Neuronal stem cell (in vitro differentiated cells): ENCODE measurements at regions not wholly inside any gene's neighbourhood (a gene's known extent, or its start where the extent isn't known, plus 50 kb on each side); places are given as distances from the start of the nearest gene placed in this dataset.

Experiments
- DNase-seq: peaks from one replicate; pipeline ENCODE4 v3.0.0-alpha.2; 2013; ENCODE audit warnings: low spot score
- H2AFZ ChIP-seq: one replicate; pipeline ENCODE4 v1.6.1; 2013; ENCODE audit warnings: mild to moderate bottlenecking, low read length, inconsistent platforms
- H2AK5ac ChIP-seq: 2 replicates; pipeline ENCODE4 v1.6.1; 2013; ENCODE audit warnings: low read depth, mild to moderate bottlenecking, inconsistent platforms, low read length, moderate library complexity, mixed read lengths
- H2BK120ac ChIP-seq: 2 replicates; pipeline ENCODE4 v1.6.1; 2013; ENCODE audit warnings: low read depth, mild to moderate bottlenecking, inconsistent platforms, low read length, moderate library complexity, mixed read lengths
- H2BK12ac ChIP-seq: one replicate; pipeline ENCODE4 v1.6.1; 2013; ENCODE audit warnings: low read length, inconsistent platforms
- H2BK15ac ChIP-seq: 2 replicates; pipeline ENCODE4 v1.6.1; 2013; ENCODE audit warnings: mild to moderate bottlenecking, low read length, inconsistent platforms, mixed read lengths
- H2BK5ac ChIP-seq: one replicate; pipeline ENCODE4 v1.6.1; 2013; ENCODE audit warnings: inconsistent platforms, mild to moderate bottlenecking, low read length, moderate library complexity
- H3K14ac ChIP-seq: one replicate; pipeline ENCODE4 v1.6.1; 2013; ENCODE audit warnings: low read length, inconsistent platforms
- H3K18ac ChIP-seq: 2 replicates; pipeline ENCODE4 v1.6.1; 2013; ENCODE audit warnings: low read length, inconsistent platforms
- H3K23ac ChIP-seq: 2 replicates; pipeline ENCODE4 v1.6.1; 2013; ENCODE audit warnings: low read depth, mild to moderate bottlenecking, mixed read lengths, low read length, inconsistent platforms; ENCODE audit not compliant: poor library complexity
- H3K27ac ChIP-seq: replicated peaks from 3 replicates; pipeline ENCODE4 v1.5.1; 2013; ENCODE audit warnings: low read length, inconsistent platforms
- H3K27me3 ChIP-seq, 3 experiments: 2 replicates each; pipeline ENCODE4 v1.6.1; 2013; ENCODE audit warnings: low read length in 3 of 3, mild to moderate bottlenecking in 2 of 3, inconsistent platforms in 1 of 3, low read depth in 1 of 3, mixed read lengths in 1 of 3, moderate library complexity in 1 of 3; ENCODE audit not compliant: control insufficient read depth in 3 of 3, insufficient read depth in 3 of 3
- H3K36me3 ChIP-seq, 2 donors: replicated peaks in 1 of 2; 2 replicates each; pipeline ENCODE4 v1.6.1; 2013; ENCODE audit warnings: low read length in 2 of 2; ENCODE audit not compliant: control insufficient read depth in 2 of 2, insufficient read depth in 2 of 2
- H3K4ac ChIP-seq: 2 replicates; pipeline ENCODE4 v1.6.1; 2013; ENCODE audit warnings: inconsistent platforms, mild to moderate bottlenecking, low read length, moderate library complexity
- H3K4me1 ChIP-seq, 2 donors: 1 replicate in 1 of 2; 2 replicates in 1 of 2; pipeline ENCODE4 v1.6.1; 2013; ENCODE audit warnings: low read length in 2 of 2, low read depth in 1 of 2; ENCODE audit not compliant: control insufficient read depth in 2 of 2, insufficient read depth in 1 of 2
- H3K4me2 ChIP-seq: one replicate; pipeline ENCODE4 v1.6.1; 2013; ENCODE audit warnings: mild to moderate bottlenecking, low read length, inconsistent platforms; ENCODE audit not compliant: insufficient read depth, poor library complexity, severe bottlenecking
- H3K4me3 ChIP-seq, 2 donors: 2 replicates each; pipeline ENCODE4 v1.5.1; 2013; ENCODE audit warnings: low read length in 2 of 2, mild to moderate bottlenecking in 2 of 2, inconsistent platforms in 1 of 2, moderate library complexity in 1 of 2
- H3K79me1 ChIP-seq: one replicate; pipeline ENCODE4 v1.6.1; 2013; ENCODE audit warnings: low read depth, mild to moderate bottlenecking, inconsistent platforms, low read length, moderate library complexity
- H3K9ac ChIP-seq: one replicate; pipeline ENCODE4 v1.6.1; 2013; ENCODE audit warnings: mild to moderate bottlenecking, low read depth, low read length, inconsistent platforms; ENCODE audit not compliant: poor library complexity
- H3K9me3 ChIP-seq, 2 donors: replicated peaks in 1 of 2; 2 replicates each; pipeline versions ENCODE3 to v1.6.1; 2013; ENCODE audit warnings: low read length in 2 of 2, mild to moderate bottlenecking in 2 of 2, inconsistent platforms in 1 of 2, low read depth in 1 of 2, mixed read lengths in 1 of 2, moderate library complexity in 1 of 2; ENCODE audit not compliant: control insufficient read depth in 2 of 2, insufficient read depth in 1 of 2
- H4K8ac ChIP-seq: one replicate; pipeline ENCODE4 v1.6.1; 2013; ENCODE audit warnings: low read depth, mild to moderate bottlenecking, inconsistent platforms, low read length, moderate library complexity
- H4K91ac ChIP-seq: one replicate; pipeline ENCODE4 v1.6.1; 2013; ENCODE audit warnings: low read length, low read depth, mild to moderate bottlenecking, inconsistent platforms; ENCODE audit not compliant: poor library complexity
- WGBS, 2 donors: extraction: QIAGEN DNeasy Blood & Tissue Kit; methylation state at CpG; one replicate each; pipeline ENCODE4 v1.1.7; 2013; ENCODE audit warnings: missing lambda C conversion rate in 2 of 2, mixed read lengths in 1 of 2; ENCODE audit not compliant: insufficient read length in 2 of 2, insufficient replicate concordance in 1 of 2; ENCODE audit errors: extremely low coverage in 2 of 2; 5-methylcytosine and 5-hydroxymethylcytosine counted together

- Histone ChIP-seq H3K79me1 (no peaks in the 10 kb centered on the region), H3K36me3 (peaks cover 0 to 74% of the 10 kb centered on the region in 2 donors), H3K18ac (no peak overlapping the region), H3K23ac (no peak overlapping the region), H3K27ac (no peak overlapping the region), H4K8ac (no peak overlapping the region), H3K27me3 (no peaks in the 10 kb centered on the region), H4K91ac (no peak overlapping the region), H3K4me3 (no peak overlapping the region), H3K9me3 (no peaks in the 10 kb centered on the region), H3K9ac (no peak overlapping the region), H3K4me1 (peaks cover 7 to 9% of the 10 kb centered on the region in 2 donors), H2BK12ac (no peak overlapping the region), H2AK5ac (no peak overlapping the region), H3K4ac (no peak overlapping the region), H2BK15ac (no peak overlapping the region), H2BK120ac (no peak overlapping the region), H2AFZ (no peak overlapping the region), H3K4me2 (no peak overlapping the region), H3K14ac (no peak overlapping the region), H2BK5ac (no peak overlapping the region)
- no CpG with 5 or more reads among the region's 8 CpGs for WGBS, 2 donors
- no peak for DNase-seq
Observed at GRCh38 chr6:21804941-21805610, 211.5 kb downstream of the SOX4 start.

GRCh38 chr6:21807299-21808044 lies 213.9 kb downstream of the SOX4 start:
- no peak overlapping the region for H2BK12ac ChIP-seq
- peaks cover 0 to 57% of the 10 kb centered on the region in 2 donors for H3K36me3 ChIP-seq
- peaks cover 2 to 7% of the 10 kb centered on the region in 2 donors for H3K4me1 ChIP-seq
- H2BK120ac ChIP-seq, result no peak overlapping the region
- peak overlapping the region; percentile 67 for H3K18ac ChIP-seq
- no peak overlapping the region for H2AFZ ChIP-seq
- H3K23ac ChIP-seq, result no peak overlapping the region
- H3K4me3 ChIP-seq, result no peak overlapping the region
- no peak overlapping the region for H2BK15ac ChIP-seq
- H3K14ac ChIP-seq, result no peak overlapping the region
- DNase-seq, result no peak
- H3K4ac ChIP-seq, result no peak overlapping the region
- H3K27ac ChIP-seq, result no peak overlapping the region
- H4K8ac ChIP-seq, result no peak overlapping the region
- H3K9me3 ChIP-seq, result no peaks in the 10 kb centered on the region
- no peak overlapping the region for H3K4me2 ChIP-seq
- no peak overlapping the region for H2BK5ac ChIP-seq
- H4K91ac ChIP-seq, result no peak overlapping the region
- no peak overlapping the region for H2AK5ac ChIP-seq
- WGBS, 2 donors, result no CpG with 5 or more reads among the region's 2 CpGs
- no peaks in the 10 kb centered on the region for H3K27me3 ChIP-seq
- H3K9ac ChIP-seq, result no peak overlapping the region
- H3K79me1 ChIP-seq, result no peaks in the 10 kb centered on the region

GRCh38 chr6:21808045-21808470 lies 214.5 kb downstream of the SOX4 start:
- peaks cover 2 to 7% of the 10 kb centered on the region in 2 donors for H3K4me1 ChIP-seq
- no peak overlapping the region for H2BK12ac ChIP-seq
- no peak overlapping the region for H3K14ac ChIP-seq
- no peak overlapping the region for H3K4ac ChIP-seq
- H2AK5ac ChIP-seq, result no peak overlapping the region
- H3K18ac ChIP-seq, result peak overlapping the region; percentile 59
- no peaks in the 10 kb centered on the region for H3K27me3 ChIP-seq
- no peak overlapping the region for H3K4me2 ChIP-seq
- no peak overlapping the region for H2BK15ac ChIP-seq
- whole genome bisulfite sequencing, 2 donors, result no CpG with 5 or more reads among the region's 7 CpGs
- H3K23ac ChIP-seq, result peak overlapping the region; percentile 6
- H2BK120ac ChIP-seq, result no peak overlapping the region
- H2AFZ ChIP-seq, result no peak overlapping the region
- H4K8ac ChIP-seq, result no peak overlapping the region
- peaks cover 0 to 52% of the 10 kb centered on the region in 2 donors for H3K36me3 ChIP-seq
- H3K4me3 ChIP-seq, result no peak overlapping the region
- H3K9ac ChIP-seq, result no peak overlapping the region
- no peaks in the 10 kb centered on the region for H3K9me3 ChIP-seq
- no peak overlapping the region for H3K27ac ChIP-seq
- H4K91ac ChIP-seq, result no peak overlapping the region
- H3K79me1 ChIP-seq, result no peaks in the 10 kb centered on the region
- no peak overlapping the region for H2BK5ac ChIP-seq
- DNase-seq, result no peak

GRCh38 chr6:21808551-21809242 lies 215.1 kb downstream of the SOX4 start:
- Histone ChIP-seq H3K27ac (no peak overlapping the region), H3K79me1 (no peaks in the 10 kb centered on the region), H3K18ac (peak overlapping the region; percentile 53), H3K23ac (no peak overlapping the region), H2BK120ac (no peak overlapping the region), H3K14ac (no peak overlapping the region), H2BK5ac (no peak overlapping the region), H3K4me2 (no peak overlapping the region), H3K36me3 (peaks cover 0 to 58% of the 10 kb centered on the region in 2 donors), H3K4me1 (peaks cover 2 to 7% of the 10 kb centered on the region in 2 donors), H2AFZ (no peak overlapping the region), H3K9me3 (no peaks in the 10 kb centered on the region), H4K91ac (no peak overlapping the region), H2BK15ac (no peak overlapping the region), H3K27me3 (no peaks in the 10 kb centered on the region), H3K4ac (no peak overlapping the region), H3K4me3 (no peak overlapping the region), H4K8ac (no peak overlapping the region), H3K9ac (no peak overlapping the region), H2BK12ac (no peak overlapping the region), H2AK5ac (no peak overlapping the region)
- WGBS, 2 donors, result no CpG with 5 or more reads among the region's 16 CpGs
- DNase-seq, result no peak
